ENCODE measurements at regions not wholly inside any gene's neighbourhood (a gene's known extent, or its start where the extent isn't known, plus 50 kb on each side); places are given as distances from the start of the nearest gene placed in this dataset.

GRCh38 chr3:191873736-191874135, 412.8 kb downstream of the PYDC2 start:
- TF ChIP-seq EZH2phosphoT487 (IDR thresholded peaks at IDR 0.05; ENCODE audit: insufficient read depth, low read depth), result no peak
- no peak for TF ChIP-seq EZH2 (IDR thresholded peaks at IDR 0.05; ENCODE audit: insufficient read depth, poor library complexity, severe bottlenecking)

Data from GM23248 (cell line).